GM12864 (cell line): ENCODE measurements at regions not wholly inside any gene's neighbourhood (a gene's known extent, or its start where the extent isn't known, plus 50 kb on each side); places are given as distances from the start of the nearest gene placed in this dataset.
A peak's percentile ranks its signal among the peaks of the same experiment; 100 is the strongest.

ENCODE experiments used
- DNase-seq: peaks from one replicate; pipeline ENCODE4 v3.0.0-alpha.2; 2011; ENCODE audit warnings: low read depth
- H3K4me3 ChIP-seq: 2 replicates; pipeline ENCODE4 v1.5.1; 2011; ENCODE audit warnings: mild to moderate bottlenecking, low read depth, low read length, control low read depth
- CTCF ChIP-seq: IDR thresholded peaks from 2 replicates; pipeline ENCODE4 v1.5.1; 2011; ENCODE audit warnings: low read depth, mild to moderate bottlenecking, moderate library complexity, low read length, control low read depth, inconsistent platforms; ENCODE audit errors: missing control alignments

GRCh38 chr7:113446791-113447190 lies 328.4 kb upstream of the SMIM30 start:
- no peak for TF ChIP-seq CTCF
- no peak for DNase-seq
- H3K4me3 ChIP-seq, result no peak overlapping the region

- no peak overlapping the region for H3K4me3 ChIP-seq
- DNase-seq, result no peak
- no peak for TF ChIP-seq CTCF
Measured at GRCh38 chr7:113446391-113446790, 328.0 kb upstream of the SMIM30 start.

- no peak for DNase-seq
- no peak overlapping the region for H3K4me3 ChIP-seq
- TF ChIP-seq CTCF, result no peak
Measured at GRCh38 chr7:113444261-113444660, 325.9 kb upstream of the SMIM30 start.

- DNase-seq, result no peak
- no peak for TF ChIP-seq CTCF
- H3K4me3 ChIP-seq, result no peak overlapping the region
Measured at GRCh38 chr7:113440173-113440572, 321.8 kb upstream of the SMIM30 start.

- TF ChIP-seq CTCF, result no peak
- H3K4me3 ChIP-seq, result no peak overlapping the region
- DNase-seq, result no peak
Measured at GRCh38 chr7:113431406-113431805, 313.1 kb upstream of the SMIM30 start.

- no peak for TF ChIP-seq CTCF
- no peak for DNase-seq
- H3K4me3 ChIP-seq, result no peak overlapping the region
Measured at GRCh38 chr7:113424185-113424817, 305.9 kb upstream of the SMIM30 start.

- peak; percentile 70 for DNase-seq
- no peak overlapping the region for H3K4me3 ChIP-seq
- TF ChIP-seq CTCF, result peak; percentile 94
Measured at GRCh38 chr7:113421696-113422330, 303.5 kb upstream of the SMIM30 start.
